GM12878 (cell line): ENCODE measurements at regions not wholly inside any gene's neighbourhood (a gene's known extent, or its start where the extent isn't known, plus 50 kb on each side); places are given as distances from the start of the nearest gene placed in this dataset.

Experiments used
- BRCA1 ChIP-seq: IDR thresholded peaks from 2 replicates; pipeline ENCODE4 v1.6.1; 2011; ENCODE audit warnings: low read depth, low read length, improper control_type of control experiment
- CTCF ChIP-seq, 3 experiments: IDR thresholded peaks in 2 of 3; conservative IDR thresholded peaks in 1 of 3; 2 replicates each; pipeline ENCODE4 v1.5.1; 2011; ENCODE audit warnings: low read depth in 3 of 3, low read length in 3 of 3, mild to moderate bottlenecking in 3 of 3, control low read depth in 2 of 3, moderate library complexity in 2 of 3, inconsistent platforms in 1 of 3, mixed read lengths in 1 of 3; ENCODE audit not compliant: control insufficient read depth in 2 of 3, insufficient read depth in 1 of 3; ENCODE audit errors: extremely low read depth in 1 of 3
- GATAD2B ChIP-seq: fragments of 450-650 bp; conservative IDR thresholded peaks from 2 replicates; pipeline ENCODE4 v1.6.1; 2017; ENCODE audit warnings: low read depth, mild to moderate bottlenecking, moderate library complexity
- MEF2A ChIP-seq: IDR thresholded peaks from 2 replicates; pipeline ENCODE4 v1.6.1; 2011; ENCODE audit warnings: low read depth, mild to moderate bottlenecking, low read length, moderate library complexity; ENCODE audit not compliant: insufficient read depth
- MEF2B ChIP-seq: fragments of 450-650 bp; IDR thresholded peaks from 2 replicates; pipeline ENCODE4 v1.6.1; 2018; ENCODE audit warnings: mild to moderate bottlenecking, moderate library complexity; ENCODE audit not compliant: partially characterized antibody, poor library complexity, severe bottlenecking
- REST ChIP-seq: IDR thresholded peaks from 2 replicates; pipeline ENCODE4 v1.6.1; 2012; ENCODE audit warnings: mild to moderate bottlenecking, low read depth, low read length
- SREBF1 ChIP-seq: IDR thresholded peaks from 2 replicates; pipeline ENCODE4 v1.6.1; 2012; ENCODE audit warnings: mild to moderate bottlenecking, low read length
- TCF3 ChIP-seq: IDR thresholded peaks from 2 replicates; pipeline ENCODE4 v1.6.1; 2012; ENCODE audit warnings: low read depth, mild to moderate bottlenecking, low read length, borderline replicate concordance; ENCODE audit not compliant: insufficient read depth
- TCF7 ChIP-seq: IDR thresholded peaks from 2 replicates; pipeline ENCODE4 v1.6.1; 2014; ENCODE audit warnings: antibody characterized with exemption, borderline replicate concordance
- ZNF24 ChIP-seq: fragments of 450-650 bp; IDR thresholded peaks from 2 replicates; pipeline ENCODE4 v1.6.1; 2017; ENCODE audit warnings: antibody characterized with exemption, mild to moderate bottlenecking

- TF ChIP-seq CTCF (IDR thresholded peaks at IDR 0.05 in 2 of 3, conservative IDR thresholded peaks at IDR 0.05 in 1 of 3; ENCODE audit: control insufficient read depth in 2 of 3, extremely low read depth in 1 of 3, insufficient read depth in 1 of 3, low read depth in 3 of 3, low read length in 3 of 3) (no peak), TCF7 (no peak), MEF2A (no peak), REST (no peak), SREBF1 (no peak), BRCA1 (no peak), MEF2B (no peak), TCF3 (no peak), GATAD2B (no peak), ZNF24 (no peak)
Observed at GRCh38 chr15:68489421-68489820, 57.5 kb upstream of the ITGA11 start (continued).
